NCI-H82 treated with DMSO at 0.1 percent for 48 hours (cell line): ENCODE measurements at regions not wholly inside any gene's neighbourhood (a gene's known extent, or its start where the extent isn't known, plus 50 kb on each side); places are given as distances from the start of the nearest gene placed in this dataset.

Experiments
- DNase-seq: peaks from one replicate; lab custom pipeline; 2025; ENCODE audit not compliant: unreplicated experiment; lab: John Stamatoyannopoulos, UW

GRCh38 chr13:97629601-97630272 lies 195.8 kb downstream of the RAP2A start:
- DNase-seq, result no peak

GRCh38 chr13:97630725-97631124 lies 196.8 kb downstream of the RAP2A start:
- DNase-seq, result no peak

GRCh38 chr13:97631158-97631557 lies 197.2 kb downstream of the RAP2A start:
- no peak for DNase-seq

- no peak for DNase-seq
Measured at GRCh38 chr13:97639236-97639635, 205.3 kb downstream of the RAP2A start.

- peak; percentile 92 for DNase-seq
Measured at GRCh38 chr13:97640268-97640667, 206.3 kb downstream of the RAP2A start.

GRCh38 chr13:97648171-97648880 lies 214.4 kb downstream of the RAP2A start:
- DNase-seq, result no peak

- no peak for DNase-seq
Measured at GRCh38 chr13:97648881-97649224, 214.9 kb downstream of the RAP2A start.

GRCh38 chr13:97653443-97654140 lies 219.6 kb downstream of the RAP2A start:
- no peak for DNase-seq

- no peak for DNase-seq
Measured at GRCh38 chr13:97654236-97654635, 220.3 kb downstream of the RAP2A start.

- no peak for DNase-seq
Measured at GRCh38 chr13:97658556-97658955, 224.6 kb downstream of the RAP2A start.

- peak; percentile 52 for DNase-seq
Measured at GRCh38 chr13:97659602-97660001, 225.6 kb downstream of the RAP2A start.

- no peak for DNase-seq
Measured at GRCh38 chr13:97660594-97661260, 226.8 kb downstream of the RAP2A start.

- DNase-seq, result no peak
Measured at GRCh38 chr13:97686594-97686993, 252.6 kb downstream of the RAP2A start.

GRCh38 chr13:97692628-97693027 lies 258.7 kb downstream of the RAP2A start:
- DNase-seq, result no peak

GRCh38 chr13:97695684-97696083 lies 257.8 kb upstream of the IPO5 start:
- DNase-seq, result peak; percentile 88

- DNase-seq, result peak; percentile 67
Measured at GRCh38 chr13:97696921-97697320, 256.6 kb upstream of the IPO5 start.

GRCh38 chr13:97700306-97700848 lies 253.1 kb upstream of the IPO5 start:
- DNase-seq, result no peak

GRCh38 chr13:97702614-97703013 lies 250.9 kb upstream of the IPO5 start:
- no peak for DNase-seq

- DNase-seq, result no peak
Measured at GRCh38 chr13:97710797-97711196, 242.7 kb upstream of the IPO5 start.

GRCh38 chr13:97712770-97713169 lies 240.7 kb upstream of the IPO5 start:
- no peak for DNase-seq

GRCh38 chr13:97715763-97716162 lies 237.7 kb upstream of the IPO5 start:
- no peak for DNase-seq
